ENCODE measurements at regions not wholly inside any gene's neighbourhood (a gene's known extent, or its start where the extent isn't known, plus 50 kb on each side); places are given as distances from the start of the nearest gene placed in this dataset.
"Not testable (repeated sequence)": the region's sequence is repeated elsewhere in the genome, so short reads cannot be mapped to it uniquely, and the experiment has no call there.

DNA sequence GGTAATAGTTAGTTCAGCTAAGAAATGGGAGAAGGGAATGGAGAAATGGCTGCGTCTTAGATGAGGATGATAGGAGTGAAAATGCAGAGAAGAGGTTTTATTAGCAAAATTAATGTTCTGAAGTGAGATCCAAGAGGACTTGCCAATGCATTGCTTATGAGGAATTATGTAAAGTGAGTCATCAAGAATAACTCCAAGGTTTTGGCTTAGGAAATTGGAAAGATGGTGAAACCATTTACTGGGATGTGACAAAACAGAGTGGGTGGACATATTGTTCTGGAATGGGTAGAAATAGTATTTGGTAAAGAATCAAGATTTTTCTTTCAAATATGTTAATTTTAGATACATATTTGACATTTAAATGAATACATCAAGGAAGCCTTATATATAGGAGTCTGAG, 306.6 kb upstream of the CYRIA start:
- Mint-ChIP-seq H3K27me3 (no peaks in the 10 kb centered on the region), H3K4me3 (no peak overlapping the region), H3K4me1 (ENCODE audit: low read depth in 2 of 2) (no peaks in the 10 kb centered on the region), H3K9me3 (peaks cover 6% of the 10 kb centered on the region), H3K27ac (no peak overlapping the region), H3K36me3 (no peaks in the 10 kb centered on the region)
- DNase-seq (ENCODE audit: low spot score) (no peak), ATAC-seq (no peak)

DNA sequence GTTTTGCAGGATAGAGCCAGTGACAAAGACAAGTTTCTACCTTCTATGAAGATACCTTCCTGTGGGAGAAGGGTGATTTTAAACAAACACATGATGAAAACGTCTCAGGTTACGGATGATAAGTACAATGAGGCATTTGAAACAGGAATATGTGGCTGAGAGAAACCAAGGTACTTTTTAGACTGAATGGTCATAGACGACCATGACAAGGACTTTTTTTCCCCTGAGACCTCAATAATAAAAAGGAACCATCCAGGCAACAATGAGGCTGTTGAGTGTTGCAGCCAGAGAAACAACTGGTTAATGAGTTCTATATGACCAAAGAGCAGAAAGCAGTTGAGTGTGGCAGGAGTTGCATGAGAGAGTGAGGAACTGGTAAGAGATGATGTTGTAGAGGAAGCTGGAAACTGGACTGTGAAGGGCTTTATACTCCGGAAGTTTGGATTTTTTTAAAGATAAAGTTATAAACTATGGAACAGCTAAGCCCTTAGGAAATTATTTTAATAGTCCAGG, 306.1 kb upstream of the CYRIA start:
- DNase-seq (ENCODE audit: low spot score) (no peak), ATAC-seq (no peak)
- Mint-ChIP-seq H3K9me3 (peaks cover 6% of the 10 kb centered on the region), H3K36me3 (no peaks in the 10 kb centered on the region), H3K4me3 (no peak overlapping the region), H3K27me3 (no peaks in the 10 kb centered on the region), H3K4me1 (ENCODE audit: low read depth in 2 of 2) (no peaks in the 10 kb centered on the region), H3K27ac (no peak overlapping the region)

DNA sequence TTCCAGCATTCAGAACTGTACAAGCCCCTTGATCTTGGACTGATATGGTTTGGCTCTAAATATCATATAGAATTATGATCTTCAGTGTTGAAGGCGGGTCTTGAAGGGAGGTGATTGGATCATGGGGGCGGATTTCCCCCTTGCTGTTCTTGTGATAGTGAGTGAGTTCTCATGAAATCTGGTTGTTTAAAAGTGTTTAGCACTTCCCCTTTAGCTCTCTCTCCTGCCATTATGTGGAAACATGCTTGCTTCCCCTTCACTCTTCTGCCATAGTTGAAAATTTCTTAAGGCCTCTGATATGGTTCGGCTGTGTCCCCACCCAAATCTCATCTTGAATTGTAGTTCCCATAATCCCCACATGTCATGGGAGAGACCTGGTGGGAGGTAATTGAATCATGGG, 305.3 kb upstream of the CYRIA start:
- H3K4me3 Mint-ChIP-seq; H3K27me3 Mint-ChIP-seq; H3K4me1 Mint-ChIP-seq (ENCODE audit: low read depth in 2 of 2); DNase-seq (ENCODE audit: low spot score); H3K9me3 Mint-ChIP-seq; H3K27ac Mint-ChIP-seq; H3K36me3 Mint-ChIP-seq; ATAC-seq: not testable (repeated sequence)

DNA sequence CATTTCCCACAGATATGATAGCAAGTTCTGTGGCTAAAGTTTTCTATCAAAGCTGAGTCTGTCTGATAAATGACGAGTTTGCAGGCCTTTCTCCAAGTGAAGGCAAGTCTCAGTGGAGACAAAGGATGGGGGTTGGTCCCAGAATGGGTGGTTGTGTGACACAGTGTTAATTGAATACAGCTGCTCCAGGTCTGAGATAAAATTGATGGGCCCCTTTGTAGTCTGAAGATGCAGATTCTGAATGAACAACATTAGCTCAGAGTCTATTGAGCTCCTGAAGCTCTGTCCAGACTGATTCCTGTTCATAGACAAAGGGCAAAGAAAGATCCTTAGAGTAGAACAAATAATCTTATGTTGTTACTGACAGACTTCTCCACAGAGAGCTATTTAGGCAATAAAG, 296.9 kb upstream of the CYRIA start:
- Mint-ChIP-seq H3K36me3 (no peaks in the 10 kb centered on the region), H3K9me3 (peaks cover 12% of the 10 kb centered on the region), H3K27me3 (no peaks in the 10 kb centered on the region), H3K27ac (no peak overlapping the region), H3K4me1 (ENCODE audit: low read depth in 2 of 2) (no peaks in the 10 kb centered on the region), H3K4me3 (no peak overlapping the region)
- ATAC-seq = no peak
- no peak for DNase-seq (ENCODE audit: low spot score)

DNA sequence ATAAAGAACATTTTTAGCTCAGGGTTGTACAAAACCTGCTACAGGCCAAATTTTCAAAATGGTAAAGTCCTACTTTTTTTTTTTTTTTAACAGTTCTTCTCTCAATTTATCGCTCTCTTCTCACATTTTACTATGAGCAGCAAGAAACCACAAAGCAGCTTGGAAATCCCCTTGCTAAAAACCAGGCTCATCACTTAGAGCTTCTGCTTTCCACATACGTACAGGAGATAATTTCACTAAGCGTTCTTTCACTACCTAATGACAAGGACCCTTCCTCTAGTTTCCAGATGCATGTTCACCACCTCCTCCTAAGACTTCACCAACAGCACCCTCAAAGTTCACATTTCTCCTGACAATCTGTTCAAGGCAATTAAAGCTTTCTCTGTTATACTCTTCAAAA, 294.9 kb upstream of the CYRIA start:
- no peak overlapping the region for H3K27ac Mint-ChIP-seq

DNA sequence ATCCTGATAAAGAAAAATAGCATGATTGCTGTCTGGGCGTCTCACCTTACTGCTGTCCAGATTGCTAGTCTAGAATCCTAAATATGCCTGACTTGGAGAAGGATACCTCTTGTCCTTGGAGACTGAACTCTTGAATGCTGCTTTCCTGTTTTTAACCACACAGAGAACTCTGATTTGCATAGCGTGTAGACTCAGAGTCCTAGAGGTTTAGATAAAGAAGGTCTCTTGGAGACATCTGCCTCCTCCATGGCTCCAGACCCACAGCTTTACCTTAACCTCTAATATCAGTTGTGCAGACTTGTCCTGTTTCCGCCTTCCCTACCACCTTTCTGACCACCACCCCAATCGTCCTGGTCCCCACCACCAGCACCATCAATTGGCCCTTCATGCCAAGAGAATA, 292.6 kb upstream of the CYRIA start:
- no peak for ATAC-seq
- no peak for DNase-seq (ENCODE audit: low spot score)
- H3K36me3 Mint-ChIP-seq = no peaks in the 10 kb centered on the region
- H3K4me3 Mint-ChIP-seq = no peak overlapping the region
- no peaks in the 10 kb centered on the region for H3K4me1 Mint-ChIP-seq (ENCODE audit: low read depth in 2 of 2)
- no peak overlapping the region for H3K27ac Mint-ChIP-seq
- peaks cover 14% of the 10 kb centered on the region for H3K9me3 Mint-ChIP-seq
- H3K27me3 Mint-ChIP-seq = no peaks in the 10 kb centered on the region

More for the DNA sequence above, 294.9 kb upstream of the CYRIA start:
- no peak overlapping the region for H3K4me3 Mint-ChIP-seq
- no peaks in the 10 kb centered on the region for H3K4me1 Mint-ChIP-seq (ENCODE audit: low read depth in 2 of 2)
- no peak for ATAC-seq
- no peak for DNase-seq (ENCODE audit: low spot score)
- no peaks in the 10 kb centered on the region for H3K36me3 Mint-ChIP-seq
- no peaks in the 10 kb centered on the region for H3K27me3 Mint-ChIP-seq
- peaks cover 17% of the 10 kb centered on the region for H3K9me3 Mint-ChIP-seq

DNA sequence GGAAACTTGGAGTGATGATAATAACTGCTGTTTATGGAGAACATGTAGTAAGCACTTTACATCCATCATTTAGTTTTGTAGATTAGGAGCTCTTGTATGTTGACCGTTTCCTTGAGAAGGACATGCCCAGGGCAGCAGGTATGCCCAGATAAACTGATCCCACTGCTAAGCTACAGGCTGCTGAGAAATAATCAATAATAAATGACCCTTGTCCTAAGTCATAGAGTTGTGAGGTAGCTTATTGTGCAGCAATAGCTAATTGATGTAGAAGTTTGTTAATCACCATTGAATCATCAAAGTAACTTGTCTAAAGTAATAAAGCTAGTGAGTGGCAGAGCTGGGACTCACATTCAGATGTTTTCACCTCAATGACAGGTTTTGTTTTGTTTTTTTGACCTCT, 287.2 kb upstream of the CYRIA start:
- no peaks in the 10 kb centered on the region for H3K27me3 Mint-ChIP-seq
- peaks cover 11% of the 10 kb centered on the region for H3K9me3 Mint-ChIP-seq
- H3K27ac Mint-ChIP-seq = no peak overlapping the region
- DNase-seq (ENCODE audit: low spot score) = no peak
- H3K4me1 Mint-ChIP-seq (ENCODE audit: low read depth in 2 of 2) = no peaks in the 10 kb centered on the region
- no peak overlapping the region for H3K4me3 Mint-ChIP-seq
- H3K36me3 Mint-ChIP-seq = no peaks in the 10 kb centered on the region
- ATAC-seq = no peak

DNA sequence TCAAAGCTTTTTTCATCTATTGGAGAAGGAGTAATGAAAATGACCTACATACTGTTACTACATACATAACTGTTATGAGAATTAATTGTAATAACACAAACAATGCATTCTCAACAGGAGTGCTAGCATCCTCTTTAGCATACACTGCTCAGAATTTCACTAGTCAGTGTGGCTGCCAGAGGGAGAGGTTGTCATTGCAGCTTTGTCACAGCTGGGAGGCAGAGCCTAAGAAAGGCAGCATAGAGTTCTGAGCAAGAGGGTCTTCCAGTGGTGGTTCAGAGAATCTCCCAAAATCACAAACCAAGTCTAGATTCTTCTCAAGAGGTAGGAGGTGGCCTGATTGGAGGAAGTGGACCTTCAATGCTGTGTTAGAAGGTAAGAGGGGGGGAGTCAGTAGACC, 286.7 kb upstream of the CYRIA start:
- ATAC-seq = no peak
- Mint-ChIP-seq H3K27me3 (no peaks in the 10 kb centered on the region), H3K4me3 (no peak overlapping the region), H3K9me3 (peaks cover 11% of the 10 kb centered on the region), H3K27ac (no peak overlapping the region), H3K4me1 (ENCODE audit: low read depth in 2 of 2) (no peaks in the 10 kb centered on the region), H3K36me3 (no peaks in the 10 kb centered on the region)
- no peak for DNase-seq (ENCODE audit: low spot score)

DNA sequence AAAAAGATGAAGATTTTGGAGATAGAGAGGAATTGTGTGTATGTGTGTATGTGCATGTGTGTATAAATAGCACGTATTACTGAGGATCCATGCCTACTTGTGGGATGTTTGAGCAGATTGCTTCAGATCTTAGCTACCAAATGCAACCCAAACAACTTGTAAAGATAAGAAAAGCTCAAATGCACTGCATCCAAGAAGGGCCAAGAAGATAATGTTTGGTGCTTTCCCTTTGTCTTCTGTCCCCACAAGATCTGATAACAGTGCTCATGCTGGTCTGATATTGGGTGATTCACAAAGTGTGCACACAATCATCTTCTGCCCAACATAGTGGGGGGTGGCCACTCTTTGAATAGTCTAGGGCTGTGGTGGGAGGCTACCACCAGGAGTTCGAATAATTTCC, 284.8 kb upstream of the CYRIA start:
- Mint-ChIP-seq H3K4me1 (ENCODE audit: low read depth in 2 of 2) (no peaks in the 10 kb centered on the region), H3K27me3 (no peaks in the 10 kb centered on the region), H3K36me3 (no peaks in the 10 kb centered on the region), H3K27ac (no peak overlapping the region), H3K4me3 (no peak overlapping the region), H3K9me3 (peaks cover 6% of the 10 kb centered on the region)
- no peak for DNase-seq (ENCODE audit: low spot score)
- no peak for ATAC-seq

DNA sequence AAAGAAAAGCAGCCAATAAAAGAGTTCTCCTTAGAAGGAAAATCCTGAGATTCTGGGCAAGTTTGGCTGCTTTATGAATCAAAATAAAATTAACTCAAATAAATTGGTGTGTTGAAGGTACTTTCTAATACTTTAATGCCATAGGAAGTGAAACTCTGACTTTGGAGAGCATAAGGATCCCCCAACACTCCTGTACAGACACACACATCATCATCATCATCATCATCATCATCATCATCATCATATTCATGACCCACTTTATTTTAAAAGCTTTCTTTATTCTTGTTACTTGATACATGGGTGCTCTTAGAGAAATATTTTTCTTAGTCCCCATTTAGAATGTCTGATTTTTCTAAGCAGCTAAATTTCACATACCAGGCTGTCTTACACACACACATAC, 283.1 kb upstream of the CYRIA start:
- no peak for DNase-seq (ENCODE audit: low spot score)
- Mint-ChIP-seq H3K27ac (no peak overlapping the region), H3K27me3 (no peaks in the 10 kb centered on the region), H3K36me3 (no peaks in the 10 kb centered on the region), H3K9me3 (peaks cover 6% of the 10 kb centered on the region), H3K4me1 (ENCODE audit: low read depth in 2 of 2) (no peaks in the 10 kb centered on the region), H3K4me3 (no peak overlapping the region)
- no peak for ATAC-seq

DNA sequence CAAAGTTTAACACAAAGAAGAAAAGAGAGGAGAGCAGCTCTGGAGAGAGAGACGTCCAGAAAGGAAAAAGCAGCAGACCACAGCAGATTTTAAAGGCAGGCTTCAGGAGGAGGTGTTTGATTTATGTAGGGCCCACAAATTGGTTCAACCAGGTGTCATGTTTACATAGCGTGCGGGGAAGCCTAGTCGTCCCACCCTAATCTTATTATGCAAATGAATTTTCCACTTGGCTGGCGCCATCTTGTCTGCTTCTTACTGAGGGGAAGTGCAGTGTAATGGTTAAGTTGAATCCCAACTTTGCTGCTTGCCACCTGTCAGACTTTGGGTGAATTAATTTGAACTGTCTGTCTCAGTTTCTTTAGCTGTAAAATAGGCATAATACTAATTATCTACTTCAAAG, 282.4 kb upstream of the CYRIA start:
- Mint-ChIP-seq H3K4me1 (ENCODE audit: low read depth in 2 of 2) (no peaks in the 10 kb centered on the region), H3K27me3 (no peaks in the 10 kb centered on the region), H3K4me3 (no peak overlapping the region), H3K9me3 (peaks cover 6% of the 10 kb centered on the region), H3K27ac (no peak overlapping the region), H3K36me3 (no peaks in the 10 kb centered on the region)
- DNase-seq (ENCODE audit: low spot score) (no peak), ATAC-seq (no peak)

DNA sequence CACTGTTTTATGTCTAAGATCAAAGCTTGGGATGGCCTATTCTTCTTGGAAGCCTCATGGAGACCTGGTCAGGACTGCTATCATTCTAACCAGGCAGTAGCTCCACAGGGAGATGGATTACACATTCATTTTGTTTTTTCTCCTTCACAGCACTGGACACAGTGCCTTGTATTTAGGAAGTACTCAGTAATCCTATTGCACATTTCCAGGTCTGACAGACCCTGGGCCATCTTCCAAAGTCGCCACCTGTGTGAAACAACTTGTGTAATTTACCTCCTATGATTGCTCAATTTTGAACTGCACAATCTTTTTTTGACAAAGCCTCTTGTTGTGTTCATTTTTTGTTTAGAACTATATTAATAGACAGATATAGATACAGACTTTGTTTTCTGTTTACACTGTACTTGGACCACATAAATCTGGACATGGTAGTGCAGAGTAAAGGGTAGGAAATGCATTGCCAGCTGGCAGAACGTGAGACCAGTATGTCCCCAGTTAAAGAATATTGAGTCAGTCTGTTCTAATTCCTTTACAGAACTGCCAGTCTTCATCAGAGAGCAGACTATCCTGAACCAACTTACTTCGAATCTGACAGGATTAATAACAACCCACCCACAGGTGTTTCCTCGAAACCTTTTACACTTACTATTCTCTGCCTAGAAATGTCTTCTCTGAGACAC, 277.8 kb upstream of the CYRIA start:
- Mint-ChIP-seq H3K4me1 (ENCODE audit: low read depth in 2 of 2) (no peaks in the 10 kb centered on the region), H3K4me3 (no peak overlapping the region), H3K27ac (no peak overlapping the region), H3K9me3 (peaks cover 5% of the 10 kb centered on the region), H3K36me3 (peaks cover 6% of the 10 kb centered on the region), H3K27me3 (no peaks in the 10 kb centered on the region)
- ATAC-seq (no peak), DNase-seq (ENCODE audit: low spot score) (no peak)

DNA sequence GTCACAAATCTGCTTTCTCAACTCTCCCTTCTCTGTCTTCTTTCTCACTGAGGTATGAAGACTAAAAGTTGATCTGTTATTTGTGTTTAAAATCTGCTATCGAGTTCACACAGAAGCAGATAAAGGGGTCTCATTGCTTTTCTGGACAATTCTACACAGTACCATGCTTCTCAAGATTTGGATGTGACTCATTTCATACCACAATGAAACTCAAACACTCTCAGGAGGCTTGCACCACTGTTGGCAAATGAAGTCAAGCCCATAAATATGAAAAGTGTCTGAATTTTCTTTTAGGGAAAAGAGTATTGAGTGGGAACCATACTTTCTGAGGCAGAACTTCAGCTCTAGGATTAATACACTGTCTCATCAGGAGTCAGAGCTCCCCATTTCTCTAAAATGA, 274.6 kb upstream of the CYRIA start:
- Mint-ChIP-seq H3K36me3 (peaks cover 6% of the 10 kb centered on the region), H3K4me1 (ENCODE audit: low read depth in 2 of 2) (no peaks in the 10 kb centered on the region), H3K27ac (no peak overlapping the region), H3K4me3 (no peak overlapping the region), H3K9me3 (peaks cover 5% of the 10 kb centered on the region), H3K27me3 (no peaks in the 10 kb centered on the region)
- DNase-seq (ENCODE audit: low spot score) (no peak), ATAC-seq (no peak)

DNA sequence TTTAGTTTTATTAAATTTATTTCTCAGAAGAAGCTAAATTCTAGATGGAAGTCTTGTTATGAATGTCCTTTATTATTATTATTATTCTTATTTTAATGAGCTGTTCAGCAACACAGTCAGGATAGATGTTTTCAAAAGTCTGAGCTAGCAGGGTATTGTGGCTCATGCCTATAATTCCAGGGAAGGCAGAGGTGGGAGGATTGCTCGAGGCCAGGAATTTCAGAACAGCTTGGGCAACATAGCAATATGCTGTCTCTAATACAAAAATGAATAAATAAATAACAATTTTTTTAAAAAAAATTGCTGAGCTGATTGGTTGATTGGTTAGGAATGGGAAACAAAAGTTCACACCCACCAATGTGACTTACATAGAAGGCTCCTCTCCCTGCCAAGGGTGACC, 274.1 kb upstream of the CYRIA start:
- DNase-seq (ENCODE audit: low spot score) (no peak), ATAC-seq (no peak)
- Mint-ChIP-seq H3K27me3 (no peaks in the 10 kb centered on the region), H3K4me1 (ENCODE audit: low read depth in 2 of 2) (no peaks in the 10 kb centered on the region), H3K9me3 (peaks cover 5% of the 10 kb centered on the region), H3K36me3 (peaks cover 6% of the 10 kb centered on the region), H3K27ac (no peak overlapping the region), H3K4me3 (no peak overlapping the region)

DNA sequence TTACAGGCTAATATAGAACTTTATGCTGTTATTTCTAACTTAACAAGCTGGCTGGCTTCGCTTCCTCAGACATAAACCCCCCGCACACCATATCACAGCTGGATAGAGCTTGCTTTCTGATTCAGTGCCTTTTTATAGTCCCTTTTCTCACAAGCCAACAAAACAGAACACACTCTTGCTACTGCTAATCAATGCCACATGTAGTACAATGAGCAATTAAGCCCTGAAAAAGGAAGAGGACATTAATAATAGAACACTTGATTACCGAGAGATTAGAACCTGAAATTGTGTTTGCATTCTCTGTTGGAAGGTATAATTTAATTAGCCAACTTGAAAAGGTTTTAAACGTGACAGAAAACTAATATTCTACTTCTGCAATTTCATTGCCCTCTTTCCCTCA, 267.7 kb upstream of the CYRIA start:
- no peak for ATAC-seq
- DNase-seq (ENCODE audit: low spot score) = no peak
- Mint-ChIP-seq H3K4me1 (ENCODE audit: low read depth in 2 of 2) (no peaks in the 10 kb centered on the region), H3K4me3 (no peak overlapping the region), H3K27ac (no peak overlapping the region), H3K9me3 (peaks cover 7% of the 10 kb centered on the region), H3K27me3 (no peaks in the 10 kb centered on the region), H3K36me3 (no peaks in the 10 kb centered on the region)
